Epithelial cell of proximal tubule (primary cell): ENCODE measurements at regions not wholly inside any gene's neighbourhood (a gene's known extent, or its start where the extent isn't known, plus 50 kb on each side); places are given as distances from the start of the nearest gene placed in this dataset.
"Not testable (repeated sequence)": the region's sequence is repeated elsewhere in the genome, so short reads cannot be mapped to it uniquely, and the experiment has no call there.

ENCODE experiments used
- DNase-seq: peaks from one replicate; pipeline ENCODE4 v3.0.0-alpha.2; 2011; ENCODE audit warnings: low read depth
- H3K4me3 ChIP-seq: 2 replicates; pipeline ENCODE4 v1.5.1; 2011; ENCODE audit warnings: low read depth, mild to moderate bottlenecking, low read length
- CTCF ChIP-seq: conservative IDR thresholded peaks from 2 replicates; pipeline ENCODE4 v1.5.1; 2012; ENCODE audit warnings: low read depth, mild to moderate bottlenecking, low read length

- DNase-seq: no peak
- no peak for TF ChIP-seq CTCF
- H3K4me3 ChIP-seq: no peak overlapping the region
Observed at GRCh38 chr1:4072481-4073153, 172.5 kb upstream of the C1orf174 start.

GRCh38 chr1:4075436-4076225, 175.6 kb upstream of the C1orf174 start:
- no peak overlapping the region for H3K4me3 ChIP-seq
- no peak for DNase-seq
- TF ChIP-seq CTCF: no peak

GRCh38 chr1:4076346-4076745, 176.3 kb upstream of the C1orf174 start:
- no peak for DNase-seq
- no peak for TF ChIP-seq CTCF
- H3K4me3 ChIP-seq: no peak overlapping the region

GRCh38 chr1:4078091-4078962, 178.3 kb upstream of the C1orf174 start:
- not testable (repeated sequence) for H3K4me3 ChIP-seq, DNase-seq

- no peak for TF ChIP-seq CTCF
- H3K4me3 ChIP-seq: no peak overlapping the region
- DNase-seq: no peak
Observed at GRCh38 chr1:4079815-4080214, 179.7 kb upstream of the C1orf174 start.

- DNase-seq: no peak
- TF ChIP-seq CTCF: no peak
- H3K4me3 ChIP-seq: no peak overlapping the region
Observed at GRCh38 chr1:4081806-4082711, 182.0 kb upstream of the C1orf174 start.
